Activated T-helper 1 cell treated with anti-CD3 and anti-CD28 coated beads, Interleukin-12 subunit alpha, Interleukin-12 subunit beta, Interleukin-2, Interleukin-4 antibody, amounts not matched to agents 30 ng/mL and 10 ng/mL and 1 ng/mL, durations not matched to agents 14 hours and 24 hours and 36 hours (primary cell): ENCODE measurements at regions not wholly inside any gene's neighbourhood (a gene's known extent, or its start where the extent isn't known, plus 50 kb on each side); places are given as distances from the start of the nearest gene placed in this dataset.
"Not testable (repeated sequence)": the region's sequence is repeated elsewhere in the genome, so short reads cannot be mapped to it uniquely, and the experiment has no call there.

Experiments
- DNase-seq: peaks from one replicate; pipeline ENCODE4 v3.0.0; 2021; ENCODE audit warnings: low spot score
- H3K27ac Mint-ChIP-seq: one replicate; pipeline ENCODE4 v1.8.0; 2021; ENCODE audit warnings: mild to moderate bottlenecking, mixed read lengths
- H3K27me3 Mint-ChIP-seq: one replicate; pipeline ENCODE4 v1.8.0; 2022; ENCODE audit warnings: mild to moderate bottlenecking, moderate library complexity, mixed read lengths; ENCODE audit not compliant: insufficient read depth
- H3K36me3 Mint-ChIP-seq: one replicate; pipeline ENCODE4 v1.8.0; 2021; ENCODE audit warnings: low read depth, mixed read lengths
- H3K4me1 Mint-ChIP-seq: one replicate; pipeline ENCODE4 v1.8.0; 2021; ENCODE audit warnings: low read depth, mixed read lengths
- H3K4me3 Mint-ChIP-seq: one replicate; pipeline ENCODE4 v1.8.0; 2021; ENCODE audit warnings: mild to moderate bottlenecking, moderate library complexity, mixed read lengths
- H3K9me3 Mint-ChIP-seq: one replicate; pipeline ENCODE4 v1.8.0; 2021; ENCODE audit warnings: mixed read lengths
- intact Hi-C: fragments of 100-400 bp; cut with micrococcal nuclease; formaldehyde crosslinking; loops from one replicate; pipeline ENCODE4 v1.15.1; 2024

GRCh38 chr7:65059247-65059646 is 52.8 kb upstream of the ERV3-1 start:
- H3K27me3 Mint-ChIP-seq, H3K27ac Mint-ChIP-seq, H3K4me1 Mint-ChIP-seq, DNase-seq, H3K9me3 Mint-ChIP-seq, H3K4me3 Mint-ChIP-seq, intact Hi-C loops: not testable (repeated sequence)
- H3K36me3 Mint-ChIP-seq = peaks cover 29% of the 10 kb centered on the region
